ENCODE measurements at regions not wholly inside any gene's neighbourhood (a gene's known extent, or its start where the extent isn't known, plus 50 kb on each side); places are given as distances from the start of the nearest gene placed in this dataset.

- TF ChIP-seq CREB5 (CRISPR knock-in tag; IDR thresholded peaks at IDR 0.05; ENCODE audit: low read depth) (no peak), PATZ1 (CRISPR knock-in tag; IDR thresholded peaks at IDR 0.05; ENCODE audit: borderline replicate concordance) (no peak), ZNF70 (CRISPR knock-in tag; IDR thresholded peaks at IDR 0.05) (no peak), ESRRG (CRISPR knock-in tag; IDR thresholded peaks at IDR 0.05) (no peak), OSR1 (CRISPR knock-in tag; IDR thresholded peaks at IDR 0.05) (no peak), ZFP3 (CRISPR knock-in tag; IDR thresholded peaks at IDR 0.05) (no peak), TOX (CRISPR knock-in tag; IDR thresholded peaks at IDR 0.05; ENCODE audit: borderline replicate concordance) (no peak), POU6F1 (CRISPR knock-in tag; IDR thresholded peaks at IDR 0.05; ENCODE audit: borderline replicate concordance, low read depth) (no peak), TCF4 (CRISPR knock-in tag; IDR thresholded peaks at IDR 0.05; ENCODE audit: borderline replicate concordance) (no peak), ARNTL (CRISPR knock-in tag; IDR thresholded peaks at IDR 0.05; ENCODE audit: borderline replicate concordance, low read depth) (no peak)
These were observed 166.7 kb upstream of the INHBA start for GRCh38 chr7:41869596-41869995.

Measured in SK-N-SH treated with all-trans-retinoic acid at 6 μM for 48 hours (cell line).